ENCODE measurements at regions not wholly inside any gene's neighbourhood (a gene's known extent, or its start where the extent isn't known, plus 50 kb on each side); places are given as distances from the start of the nearest gene placed in this dataset.

DNA sequence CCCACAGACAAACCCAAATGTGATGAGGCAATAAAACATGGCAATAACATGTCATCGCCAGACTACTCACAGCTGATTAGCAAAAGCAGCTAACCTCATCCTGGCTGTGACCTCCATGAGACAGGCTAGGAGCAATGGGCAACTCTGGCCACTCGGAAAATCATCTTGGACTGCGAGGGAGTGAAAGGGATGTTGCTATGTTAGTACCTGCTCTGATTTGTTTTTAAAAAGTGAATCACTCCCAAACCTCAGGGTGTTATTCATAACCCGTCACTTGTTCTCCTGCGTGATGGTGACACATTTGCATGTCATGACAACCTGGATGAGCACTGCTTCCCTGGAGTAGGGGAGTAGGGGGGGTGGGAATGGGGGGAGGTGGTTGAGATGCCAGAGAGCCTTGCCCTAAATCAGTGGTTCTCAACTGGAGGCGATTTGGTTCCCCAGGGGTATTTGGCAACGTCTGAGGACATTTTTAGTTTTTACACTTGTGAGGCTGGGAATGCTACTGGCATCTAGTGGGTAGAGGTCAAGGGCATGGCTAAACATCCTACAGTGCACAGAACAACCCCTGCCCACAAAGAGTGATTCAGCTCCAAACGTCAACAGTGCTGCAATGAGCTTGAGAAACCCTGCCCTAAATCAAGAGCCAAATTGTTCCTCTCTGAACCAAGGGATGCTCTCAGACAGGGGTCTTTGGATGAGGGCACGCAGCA, 241.7 kb downstream of the SOX9 start:
- in situ Hi-C loops (cut with HindIII; ENCODE audit: low pct_ligation_motif_present, low sequenced_read_pairs): no loop called here
- DNase-seq: peak; percentile 57

GRCh38 chr17:72363089-72363610, 242.3 kb downstream of the SOX9 start:
- in situ Hi-C loops (cut with HindIII; ENCODE audit: low pct_ligation_motif_present, low sequenced_read_pairs): no loop called here
- H3K27ac ChIP-seq: peak overlapping the region; percentile 11

More for the DNA sequence above, 241.7 kb downstream of the SOX9 start:
- peak overlapping the region; percentile 11 for H3K27ac ChIP-seq
- TF ChIP-seq, protein P1, sequence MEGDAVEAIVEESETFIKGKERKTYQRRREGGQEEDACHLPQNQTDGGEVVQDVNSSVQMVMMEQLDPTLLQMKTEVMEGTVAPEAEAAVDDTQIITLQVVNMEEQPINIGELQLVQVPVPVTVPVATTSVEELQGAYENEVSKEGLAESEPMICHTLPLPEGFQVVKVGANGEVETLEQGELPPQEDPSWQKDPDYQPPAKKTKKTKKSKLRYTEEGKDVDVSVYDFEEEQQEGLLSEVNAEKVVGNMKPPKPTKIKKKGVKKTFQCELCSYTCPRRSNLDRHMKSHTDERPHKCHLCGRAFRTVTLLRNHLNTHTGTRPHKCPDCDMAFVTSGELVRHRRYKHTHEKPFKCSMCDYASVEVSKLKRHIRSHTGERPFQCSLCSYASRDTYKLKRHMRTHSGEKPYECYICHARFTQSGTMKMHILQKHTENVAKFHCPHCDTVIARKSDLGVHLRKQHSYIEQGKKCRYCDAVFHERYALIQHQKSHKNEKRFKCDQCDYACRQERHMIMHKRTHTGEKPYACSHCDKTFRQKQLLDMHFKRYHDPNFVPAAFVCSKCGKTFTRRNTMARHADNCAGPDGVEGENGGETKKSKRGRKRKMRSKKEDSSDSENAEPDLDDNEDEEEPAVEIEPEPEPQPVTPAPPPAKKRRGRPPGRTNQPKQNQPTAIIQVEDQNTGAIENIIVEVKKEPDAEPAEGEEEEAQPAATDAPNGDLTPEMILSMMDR (IDR thresholded peaks at IDR 0.05; ENCODE audit: low read depth, low read length, missing control alignments): no peak
- no peaks in the 10 kb centered on the region for H3K36me3 ChIP-seq (replicated peaks)
- no peaks in the 10 kb centered on the region for H3K27me3 ChIP-seq (replicated peaks)
- H3K4me3 ChIP-seq (ENCODE audit: low read depth, low read length): no peak overlapping the region

DNA sequence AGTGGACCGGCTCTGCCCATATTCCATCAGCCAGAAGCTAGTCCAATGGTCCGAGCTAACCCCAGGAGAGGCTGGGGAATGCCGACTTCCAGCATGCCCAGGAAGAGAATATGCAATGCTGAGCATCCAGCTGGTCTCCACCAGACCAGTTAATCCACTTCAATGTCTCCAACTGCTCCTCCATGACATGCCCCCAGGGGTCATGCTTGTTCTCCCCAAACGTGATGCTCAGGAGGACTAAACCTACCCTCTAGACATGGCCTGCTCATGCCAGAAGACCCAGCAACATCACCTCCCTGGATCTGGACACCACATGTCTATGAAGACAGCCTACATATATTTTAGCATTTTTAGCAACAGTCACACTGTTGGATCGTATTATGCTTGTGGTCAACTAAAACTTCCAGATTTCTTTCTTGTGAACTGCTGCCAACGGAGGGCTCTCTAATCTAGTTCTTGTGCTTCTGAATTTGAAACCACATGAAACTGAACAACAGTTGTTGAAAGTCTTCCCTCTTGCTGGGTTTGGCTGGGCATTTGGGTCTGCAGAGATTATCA, 245.1 kb downstream of the SOX9 start:
- no peak overlapping the region for H3K4me3 ChIP-seq (ENCODE audit: low read depth, low read length)
- no peaks in the 10 kb centered on the region for H3K27me3 ChIP-seq (replicated peaks)
- no peak for DNase-seq
- H3K36me3 ChIP-seq (replicated peaks): no peaks in the 10 kb centered on the region
- TF ChIP-seq, protein P1 (IDR thresholded peaks at IDR 0.05; ENCODE audit: low read depth, low read length, missing control alignments): no peak
- no peak overlapping the region for H3K27ac ChIP-seq
- in situ Hi-C loops (cut with HindIII; ENCODE audit: low pct_ligation_motif_present, low sequenced_read_pairs): no loop called here

More at GRCh38 chr17:72363089-72363610, 242.3 kb downstream of the SOX9 start:
- TF ChIP-seq, protein P1 (IDR thresholded peaks at IDR 0.05; ENCODE audit: low read depth, low read length, missing control alignments): no peak
- H3K4me3 ChIP-seq (ENCODE audit: low read depth, low read length): no peak overlapping the region
- H3K36me3 ChIP-seq (replicated peaks): no peaks in the 10 kb centered on the region
- H3K27me3 ChIP-seq (replicated peaks): no peaks in the 10 kb centered on the region
- no peak for DNase-seq

- H3K4me3 ChIP-seq (ENCODE audit: low read depth, low read length): no peak overlapping the region
- in situ Hi-C loops (cut with HindIII; ENCODE audit: low pct_ligation_motif_present, low sequenced_read_pairs): no loop called here
- no peaks in the 10 kb centered on the region for H3K27me3 ChIP-seq (replicated peaks)
- no peak for DNase-seq
- H3K27ac ChIP-seq: no peak overlapping the region
- TF ChIP-seq, protein P1 (IDR thresholded peaks at IDR 0.05; ENCODE audit: low read depth, low read length, missing control alignments): no peak
- no peaks in the 10 kb centered on the region for H3K36me3 ChIP-seq (replicated peaks)
Observed at GRCh38 chr17:72366626-72367025, 245.8 kb downstream of the SOX9 start.

- DNase-seq: no peak
- Histone ChIP-seq H3K27ac (no peak overlapping the region), H3K27me3 (replicated peaks) (no peaks in the 10 kb centered on the region), H3K4me3 (ENCODE audit: low read depth, low read length) (no peak overlapping the region), H3K36me3 (replicated peaks) (no peaks in the 10 kb centered on the region)
- TF ChIP-seq, protein P1 (IDR thresholded peaks at IDR 0.05; ENCODE audit: low read depth, low read length, missing control alignments): no peak
- in situ Hi-C loops (cut with HindIII; ENCODE audit: low pct_ligation_motif_present, low sequenced_read_pairs): no loop called here
Observed at GRCh38 chr17:72368191-72368590, 247.4 kb downstream of the SOX9 start.

All from brain microvascular endothelial cell (primary cell).